Karpas-422 (cell line): ENCODE measurements at regions not wholly inside any gene's neighbourhood (a gene's known extent, or its start where the extent isn't known, plus 50 kb on each side); places are given as distances from the start of the nearest gene placed in this dataset.

ENCODE experiments used
- DNase-seq: peaks from one replicate; pipeline ENCODE4 v3.0.0-alpha.2; 2015
- H2AFZ ChIP-seq: fragments of 200-600 bp; sonication (generic); 2 replicates; pipeline ENCODE4 v1.6.1; 2014; ENCODE audit warnings: antibody characterized with exemption, low read length, mixed read lengths
- H3K27ac ChIP-seq: fragments of 200-600 bp; sonication (generic); 2 replicates; pipeline ENCODE4 v1.5.1; 2014; ENCODE audit warnings: mild to moderate bottlenecking, low read length, moderate library complexity
- H3K27me3 ChIP-seq: fragments of 200-600 bp; sonication (generic); 2 replicates; pipeline ENCODE4 v1.6.1; 2014; ENCODE audit warnings: low read length, mixed read lengths
- H3K36me3 ChIP-seq: fragments of 200-600 bp; sonication (generic); 2 replicates; pipeline ENCODE4 v1.6.1; 2014; ENCODE audit warnings: low read length, mixed read lengths; ENCODE audit not compliant: insufficient read depth
- H3K4me1 ChIP-seq: fragments of 200-600 bp; sonication (generic); 2 replicates; pipeline ENCODE4 v1.6.1; 2014; ENCODE audit warnings: mild to moderate bottlenecking, low read length, mixed read lengths
- H3K4me2 ChIP-seq: fragments of 200-600 bp; sonication (generic); 2 replicates; pipeline ENCODE4 v1.6.1; 2014; ENCODE audit warnings: low read length, low read depth, mild to moderate bottlenecking; ENCODE audit not compliant: poor library complexity, severe bottlenecking
- H3K4me3 ChIP-seq: fragments of 200-600 bp; sonication (generic); 2 replicates; pipeline ENCODE4 v1.5.1; 2014; ENCODE audit warnings: mild to moderate bottlenecking, antibody characterized with exemption, low read length, mixed read lengths
- H3K79me2 ChIP-seq: fragments of 200-600 bp; sonication (generic); 2 replicates; pipeline ENCODE4 v1.6.1; 2014; ENCODE audit warnings: mild to moderate bottlenecking, low read length, mixed read lengths
- H3K9ac ChIP-seq: fragments of 200-600 bp; sonication (generic); 2 replicates; pipeline ENCODE4 v1.6.0; 2014; ENCODE audit warnings: low read length
- H3K9me2 ChIP-seq: fragments of 200-600 bp; sonication (generic), shearing (Covaris generic); replicated peaks from 2 replicates; pipeline ENCODE4 v1.6.0; 2014; ENCODE audit warnings: mild to moderate bottlenecking, low read length, moderate library complexity; ENCODE audit not compliant: insufficient read depth
- H3K9me3 ChIP-seq: fragments of 300-700, 200-600 bp; sonication (generic); 2 replicates; pipeline ENCODE4 v1.6.1; 2014; ENCODE audit warnings: low read length, mixed read lengths
- H4K20me1 ChIP-seq: fragments of 200-600 bp; sonication (generic); 2 replicates; pipeline ENCODE4 v1.6.1; 2014; ENCODE audit warnings: mild to moderate bottlenecking, antibody characterized with exemption, low read length, low read depth; ENCODE audit not compliant: insufficient read depth

DNA sequence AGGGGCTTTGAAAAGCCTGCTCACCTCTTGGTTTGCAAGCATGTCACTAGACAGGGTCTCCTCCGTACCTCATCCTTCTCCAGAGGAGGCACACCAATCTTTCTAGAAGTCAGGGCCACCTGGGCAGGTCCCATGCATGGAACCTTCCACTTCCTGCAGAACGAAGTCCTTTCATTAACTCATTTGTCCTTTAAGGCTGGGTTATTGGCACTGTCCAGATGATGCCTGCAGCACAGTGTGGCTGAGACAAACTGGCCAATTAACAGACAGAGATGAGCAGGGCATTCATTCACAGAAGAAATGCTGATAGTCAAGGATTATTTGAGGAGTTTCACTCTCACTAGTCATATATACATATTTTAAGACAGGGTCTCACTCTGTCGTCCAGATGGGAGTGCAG, 245.3 kb downstream of the TFCP2L1 start:
- Histone ChIP-seq H3K4me2 (no peak overlapping the region), H3K9me3 (no peaks in the 10 kb centered on the region), H4K20me1 (no peaks in the 10 kb centered on the region), H3K27ac (no peak overlapping the region), H2AFZ (no peak overlapping the region), H3K9ac (no peak overlapping the region), H3K9me2 (no peaks in the 10 kb centered on the region), H3K79me2 (no peaks in the 10 kb centered on the region), H3K36me3 (no peaks in the 10 kb centered on the region), H3K4me1 (no peaks in the 10 kb centered on the region), H3K4me3 (no peak overlapping the region), H3K27me3 (no peaks in the 10 kb centered on the region)
- DNase-seq, result no peak

DNA sequence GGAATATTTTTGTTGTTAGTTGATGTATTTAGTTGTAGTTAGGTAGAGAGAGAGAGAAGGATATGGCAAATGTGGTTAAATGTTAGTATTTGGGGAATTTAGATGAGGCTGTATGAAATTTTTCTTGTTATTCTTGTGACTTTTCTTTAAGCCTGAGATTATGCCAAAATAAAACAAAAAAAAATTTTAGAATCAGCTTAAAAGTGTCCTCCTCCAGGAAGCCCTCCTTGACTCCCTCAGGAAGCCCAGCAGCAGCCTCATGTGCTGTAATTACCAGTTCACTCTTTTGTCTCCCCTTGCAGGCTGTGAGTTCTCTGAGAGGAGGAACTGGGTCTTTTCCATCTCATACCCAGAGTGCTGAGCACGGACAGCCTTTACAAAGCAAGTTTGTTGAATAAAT, 243.5 kb downstream of the TFCP2L1 start:
- no peaks in the 10 kb centered on the region for H4K20me1 ChIP-seq
- H3K9me2 ChIP-seq, result no peaks in the 10 kb centered on the region
- no peak overlapping the region for H3K27ac ChIP-seq
- no peaks in the 10 kb centered on the region for H3K36me3 ChIP-seq
- H3K4me3 ChIP-seq, result no peak overlapping the region
- H3K9me3 ChIP-seq, result no peaks in the 10 kb centered on the region
- no peak overlapping the region for H2AFZ ChIP-seq
- no peak overlapping the region for H3K4me2 ChIP-seq
- H3K9ac ChIP-seq, result no peak overlapping the region
- no peaks in the 10 kb centered on the region for H3K4me1 ChIP-seq
- DNase-seq, result no peak
- H3K27me3 ChIP-seq, result no peaks in the 10 kb centered on the region
- H3K79me2 ChIP-seq, result no peaks in the 10 kb centered on the region

DNA sequence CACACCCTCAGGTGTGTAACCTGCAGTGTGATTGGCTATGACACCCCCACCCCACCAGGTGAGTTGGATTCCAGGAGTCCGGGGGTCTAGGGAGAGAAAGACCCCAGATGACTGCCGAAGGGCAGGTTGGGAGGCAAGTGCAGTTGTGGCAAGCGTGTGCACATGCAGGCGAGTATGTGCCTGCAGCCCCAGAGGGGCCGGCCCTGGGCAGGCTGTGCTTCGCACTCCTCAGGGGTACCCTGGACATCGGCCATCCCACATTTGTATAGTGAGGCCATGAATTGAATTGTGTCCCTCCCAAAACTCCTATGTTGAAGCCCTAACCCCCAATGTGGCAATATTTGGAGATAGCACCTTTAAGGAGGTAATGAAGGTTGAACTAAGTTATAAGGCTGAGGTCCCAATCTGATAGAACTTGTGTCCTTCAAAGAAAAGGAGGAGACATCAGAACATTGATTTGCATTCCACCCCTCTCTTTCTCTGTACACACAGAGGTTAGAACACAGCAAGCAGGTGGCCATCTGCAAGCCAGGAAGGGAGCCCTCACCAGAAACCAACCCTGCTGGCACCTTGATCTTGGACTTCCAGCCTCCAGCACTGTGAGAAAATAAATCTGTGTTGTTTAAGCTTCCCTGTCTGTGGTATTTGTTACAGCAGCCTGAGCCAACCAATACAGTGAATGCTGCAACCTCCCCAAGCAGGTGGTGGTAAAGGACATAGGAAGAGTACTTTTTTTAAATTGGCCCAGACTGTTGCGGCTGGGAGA, 241.8 kb downstream of the TFCP2L1 start:
- no peaks in the 10 kb centered on the region for H4K20me1 ChIP-seq
- no peak overlapping the region for H3K4me3 ChIP-seq
- H3K4me2 ChIP-seq, result no peak overlapping the region
- H3K9me3 ChIP-seq, result no peaks in the 10 kb centered on the region
- no peaks in the 10 kb centered on the region for H3K4me1 ChIP-seq
- no peaks in the 10 kb centered on the region for H3K79me2 ChIP-seq
- H3K36me3 ChIP-seq, result no peaks in the 10 kb centered on the region
- no peak overlapping the region for H2AFZ ChIP-seq
- no peaks in the 10 kb centered on the region for H3K27me3 ChIP-seq
- H3K27ac ChIP-seq, result no peak overlapping the region
- H3K9me2 ChIP-seq, result no peaks in the 10 kb centered on the region
- DNase-seq, result no peak
- no peak overlapping the region for H3K9ac ChIP-seq

DNA sequence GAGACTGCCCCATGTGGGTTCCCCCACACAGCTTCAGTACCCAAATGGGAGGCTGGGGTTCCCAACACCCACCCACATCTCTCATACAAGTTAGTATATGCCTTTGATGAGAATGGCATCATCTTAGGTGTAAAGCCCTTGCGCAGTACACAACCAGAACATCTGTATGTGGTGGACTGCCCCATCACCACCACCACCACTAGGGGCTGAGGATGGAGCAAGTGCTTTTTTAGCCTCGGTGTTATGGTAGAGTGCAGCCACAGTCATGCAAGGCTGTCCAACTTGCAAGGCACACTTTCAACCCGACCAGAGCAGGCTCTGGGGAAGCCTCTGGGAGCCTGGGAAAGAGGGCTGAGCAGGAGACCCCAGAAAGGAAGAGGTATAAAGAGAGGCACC, 241.2 kb downstream of the TFCP2L1 start:
- no peak overlapping the region for H3K27ac ChIP-seq
- H3K4me3 ChIP-seq, result no peak overlapping the region
- H3K9ac ChIP-seq, result no peak overlapping the region
- no peaks in the 10 kb centered on the region for H3K4me1 ChIP-seq
- no peaks in the 10 kb centered on the region for H3K9me2 ChIP-seq
- no peaks in the 10 kb centered on the region for H3K27me3 ChIP-seq
- DNase-seq, result no peak
- H3K36me3 ChIP-seq, result no peaks in the 10 kb centered on the region
- H2AFZ ChIP-seq, result no peak overlapping the region
- H4K20me1 ChIP-seq, result no peaks in the 10 kb centered on the region
- H3K9me3 ChIP-seq, result no peaks in the 10 kb centered on the region
- no peaks in the 10 kb centered on the region for H3K79me2 ChIP-seq
- H3K4me2 ChIP-seq, result no peak overlapping the region

DNA sequence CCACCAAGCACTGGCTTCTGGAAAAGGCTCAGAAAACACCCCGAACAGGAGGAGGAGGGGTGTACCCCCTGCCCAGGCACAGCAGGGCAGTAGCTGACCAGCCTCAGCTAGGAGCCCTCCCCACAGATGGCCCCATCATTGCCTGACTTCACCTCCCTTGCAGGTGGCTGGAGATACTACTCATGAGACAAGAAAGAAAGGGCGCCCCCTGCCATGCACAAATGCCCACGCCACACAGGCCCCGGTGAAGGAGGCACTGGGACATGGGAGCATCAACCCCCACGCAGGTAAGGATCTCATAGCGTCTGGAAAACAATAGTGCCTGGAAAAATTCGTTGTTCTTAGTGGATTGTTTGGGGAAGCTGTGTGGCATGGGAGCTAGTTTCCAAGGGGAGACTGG, 240.6 kb downstream of the TFCP2L1 start:
- no peak overlapping the region for H3K9ac ChIP-seq
- H2AFZ ChIP-seq, result no peak overlapping the region
- no peak overlapping the region for H3K27ac ChIP-seq
- H3K4me3 ChIP-seq, result no peak overlapping the region
- no peaks in the 10 kb centered on the region for H3K79me2 ChIP-seq
- no peaks in the 10 kb centered on the region for H3K27me3 ChIP-seq
- DNase-seq, result peak; percentile 45
- H4K20me1 ChIP-seq, result no peaks in the 10 kb centered on the region
- no peaks in the 10 kb centered on the region for H3K9me3 ChIP-seq
- H3K4me2 ChIP-seq, result no peak overlapping the region
- H3K4me1 ChIP-seq, result no peaks in the 10 kb centered on the region
- H3K9me2 ChIP-seq, result no peaks in the 10 kb centered on the region
- no peaks in the 10 kb centered on the region for H3K36me3 ChIP-seq

DNA sequence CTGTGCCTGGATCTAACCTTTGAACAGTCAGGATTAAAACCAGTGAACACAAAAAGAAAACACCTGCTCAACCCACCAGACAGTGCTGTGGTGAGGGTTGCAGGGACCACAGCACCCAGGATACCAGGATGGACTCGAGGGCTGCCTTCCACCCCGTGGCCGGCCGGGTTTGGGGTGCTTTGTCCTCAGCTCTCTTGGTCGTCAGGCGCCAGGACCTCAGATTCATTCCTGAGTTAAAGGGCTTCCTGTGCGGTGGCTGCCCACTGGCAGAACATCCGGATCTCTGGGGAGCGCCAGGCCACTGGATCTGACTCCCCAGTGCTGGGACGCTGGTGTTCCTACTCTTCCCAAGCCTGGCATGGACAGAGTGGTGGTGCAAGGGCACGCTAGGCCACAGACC, 239.8 kb downstream of the TFCP2L1 start:
- Histone ChIP-seq H3K9me2 (no peaks in the 10 kb centered on the region), H2AFZ (no peak overlapping the region), H4K20me1 (no peaks in the 10 kb centered on the region), H3K9ac (no peak overlapping the region), H3K4me3 (no peak overlapping the region), H3K27me3 (no peaks in the 10 kb centered on the region), H3K9me3 (no peaks in the 10 kb centered on the region), H3K4me2 (no peak overlapping the region), H3K79me2 (no peaks in the 10 kb centered on the region), H3K27ac (no peak overlapping the region), H3K4me1 (no peaks in the 10 kb centered on the region), H3K36me3 (no peaks in the 10 kb centered on the region)
- DNase-seq, result no peak

DNA sequence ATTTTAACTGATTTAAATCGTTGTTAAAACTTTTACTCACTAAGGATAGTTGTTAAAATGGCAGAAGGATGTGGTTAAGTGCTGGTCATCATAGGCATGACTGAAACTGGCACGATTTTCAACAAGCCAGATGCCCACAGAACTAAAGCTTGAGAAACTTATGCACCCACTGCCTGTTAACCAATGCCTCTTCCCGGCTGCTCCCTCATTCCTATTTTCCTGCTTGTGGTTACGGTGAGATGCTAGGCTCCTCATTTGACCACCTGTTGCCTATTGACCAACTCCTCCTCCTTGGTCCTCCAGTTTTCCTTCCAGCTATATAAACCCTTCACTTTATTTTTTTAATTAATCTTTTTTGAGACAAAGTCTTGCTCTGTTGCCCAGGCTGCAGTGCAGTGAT, 238.7 kb downstream of the TFCP2L1 start:
- DNase-seq, result no peak
- Histone ChIP-seq H2AFZ (no peak overlapping the region), H3K4me2 (no peak overlapping the region), H3K9me2 (no peaks in the 10 kb centered on the region), H3K36me3 (no peaks in the 10 kb centered on the region), H3K9me3 (no peaks in the 10 kb centered on the region), H3K4me3 (no peak overlapping the region), H4K20me1 (no peaks in the 10 kb centered on the region), H3K79me2 (no peaks in the 10 kb centered on the region), H3K27ac (no peak overlapping the region), H3K9ac (no peak overlapping the region), H3K27me3 (no peaks in the 10 kb centered on the region), H3K4me1 (no peaks in the 10 kb centered on the region)

DNA sequence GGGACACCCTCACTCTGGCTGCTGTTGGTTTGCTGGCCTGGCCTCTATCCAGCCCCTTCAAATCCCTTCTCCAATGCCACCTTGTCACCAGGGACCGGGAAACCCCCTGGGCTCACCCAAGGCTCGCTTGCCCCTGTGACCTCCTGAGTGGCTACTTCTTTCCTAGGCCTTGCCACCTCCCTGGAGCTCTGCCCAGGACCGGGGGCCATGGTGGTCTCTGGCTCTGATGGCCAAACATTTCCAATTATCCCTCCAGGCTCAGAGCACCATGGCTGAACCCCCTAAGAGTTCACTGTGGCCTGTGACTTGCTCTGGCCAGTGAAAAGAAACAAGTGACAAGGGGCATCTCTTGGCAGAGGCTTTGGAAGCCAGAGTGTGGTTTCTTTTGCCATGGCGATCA, 237.6 kb downstream of the TFCP2L1 start:
- no peaks in the 10 kb centered on the region for H3K9me3 ChIP-seq
- no peaks in the 10 kb centered on the region for H4K20me1 ChIP-seq
- no peak overlapping the region for H2AFZ ChIP-seq
- no peaks in the 10 kb centered on the region for H3K36me3 ChIP-seq
- H3K27ac ChIP-seq, result no peak overlapping the region
- no peaks in the 10 kb centered on the region for H3K27me3 ChIP-seq
- no peaks in the 10 kb centered on the region for H3K79me2 ChIP-seq
- no peak overlapping the region for H3K9ac ChIP-seq
- no peak for DNase-seq
- no peak overlapping the region for H3K4me2 ChIP-seq
- H3K4me1 ChIP-seq, result no peaks in the 10 kb centered on the region
- H3K4me3 ChIP-seq, result no peak overlapping the region
- no peaks in the 10 kb centered on the region for H3K9me2 ChIP-seq
